ENCODE measurements at regions not wholly inside any gene's neighbourhood (a gene's known extent, or its start where the extent isn't known, plus 50 kb on each side); places are given as distances from the start of the nearest gene placed in this dataset.

DNA sequence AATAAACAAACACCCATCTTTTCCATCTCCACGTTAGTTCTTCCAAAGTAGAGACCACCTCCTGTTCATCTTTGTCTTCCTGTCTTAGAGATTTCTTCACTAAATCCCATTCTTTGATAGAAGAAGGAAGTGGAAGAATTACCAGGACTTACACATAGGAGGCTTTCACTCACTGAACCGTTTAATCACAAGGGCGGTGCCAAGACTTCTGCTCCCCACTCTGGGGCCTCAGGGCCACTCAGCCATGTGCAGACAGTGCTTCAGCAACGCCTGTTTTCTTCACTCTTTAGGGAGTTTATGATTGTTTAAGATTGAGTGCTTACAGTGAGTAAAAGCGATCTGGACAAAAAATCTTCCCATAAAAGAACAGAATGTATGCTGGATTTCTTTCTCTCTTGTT is 63.9 kb upstream of the SORCS3 start:
- DNase-seq: no peak

GRCh38 chr10:104577861-104578521 is 63.1 kb upstream of the SORCS3 start:
- no peak for DNase-seq

DNA sequence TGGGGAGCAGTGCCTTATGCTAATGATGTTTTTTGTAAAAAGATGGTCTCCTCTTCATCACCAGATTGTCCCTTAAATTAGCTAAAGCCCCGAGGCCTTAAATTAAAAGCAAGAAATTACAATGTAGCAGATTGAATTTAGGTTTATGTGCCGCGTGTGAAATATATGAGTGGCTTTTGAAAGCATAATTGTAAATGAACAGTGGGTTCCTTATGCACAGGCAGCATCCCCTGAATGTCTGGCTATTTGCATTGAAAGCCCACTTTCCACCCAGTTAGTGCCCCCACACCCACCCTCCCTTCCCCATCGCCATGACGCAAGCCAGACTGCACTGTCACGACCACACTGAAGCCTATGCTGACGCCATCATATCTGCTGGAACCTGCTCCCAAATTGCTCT is 62.4 kb upstream of the SORCS3 start:
- DNase-seq: no peak

- DNase-seq: no peak
Measured at GRCh38 chr10:104579136-104579535, 62.0 kb upstream of the SORCS3 start.

GRCh38 chr10:104580321-104580720 is 60.8 kb upstream of the SORCS3 start:
- no peak for DNase-seq

DNA sequence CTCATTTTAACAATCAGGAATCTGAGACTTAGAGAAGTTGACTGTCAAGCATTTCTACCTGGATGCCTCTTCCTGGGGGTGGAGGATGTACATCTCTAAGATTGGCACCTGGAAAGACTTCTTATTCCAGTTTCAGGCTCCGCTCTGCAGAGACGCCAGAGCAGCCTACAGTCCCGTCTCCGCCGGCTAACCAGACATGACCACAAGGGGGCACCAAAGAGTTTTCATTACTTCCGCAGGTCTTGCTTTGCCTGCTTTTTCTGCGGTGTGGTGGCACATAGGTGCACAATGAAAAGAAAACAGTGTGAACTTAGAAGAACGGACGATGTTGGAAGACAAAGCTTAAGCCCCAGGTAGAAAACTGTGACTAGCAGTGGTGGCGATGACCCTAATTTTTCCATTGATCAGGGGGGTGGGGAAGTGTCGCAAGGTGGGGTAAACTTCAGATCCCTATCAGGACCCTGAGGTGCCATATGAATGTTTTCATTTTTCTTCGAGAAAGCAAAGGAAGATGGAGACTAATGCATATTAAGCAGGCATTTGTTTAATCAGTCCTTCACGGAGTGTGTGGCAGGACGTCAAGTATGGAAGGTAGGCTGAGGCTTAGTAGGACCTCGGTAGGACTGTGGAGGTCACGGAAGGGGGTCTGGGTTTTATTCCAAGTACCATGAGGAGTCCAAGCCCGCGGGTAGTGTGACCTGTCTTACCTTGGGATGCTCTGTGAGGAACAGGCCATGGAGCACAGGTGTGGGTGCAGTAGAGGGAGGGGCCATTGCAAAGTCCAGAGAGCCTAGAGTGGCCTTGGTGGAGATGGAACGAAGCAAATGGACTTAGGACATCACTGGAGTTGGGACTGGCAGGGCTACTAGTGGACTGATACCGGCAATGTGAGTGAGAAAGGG is 60.1 kb upstream of the SORCS3 start:
- peak; percentile 41 for DNase-seq

- DNase-seq: no peak
Measured at GRCh38 chr10:104581884-104582601, 59.0 kb upstream of the SORCS3 start.

GRCh38 chr10:104582602-104582951 is 58.5 kb upstream of the SORCS3 start:
- DNase-seq: no peak

- no peak for DNase-seq
Measured at GRCh38 chr10:104582966-104583365, 58.1 kb upstream of the SORCS3 start.

GRCh38 chr10:104584541-104584940 is 56.5 kb upstream of the SORCS3 start:
- no peak for DNase-seq

GRCh38 chr10:104587751-104588150 is 53.3 kb upstream of the SORCS3 start:
- DNase-seq: no peak

DNA sequence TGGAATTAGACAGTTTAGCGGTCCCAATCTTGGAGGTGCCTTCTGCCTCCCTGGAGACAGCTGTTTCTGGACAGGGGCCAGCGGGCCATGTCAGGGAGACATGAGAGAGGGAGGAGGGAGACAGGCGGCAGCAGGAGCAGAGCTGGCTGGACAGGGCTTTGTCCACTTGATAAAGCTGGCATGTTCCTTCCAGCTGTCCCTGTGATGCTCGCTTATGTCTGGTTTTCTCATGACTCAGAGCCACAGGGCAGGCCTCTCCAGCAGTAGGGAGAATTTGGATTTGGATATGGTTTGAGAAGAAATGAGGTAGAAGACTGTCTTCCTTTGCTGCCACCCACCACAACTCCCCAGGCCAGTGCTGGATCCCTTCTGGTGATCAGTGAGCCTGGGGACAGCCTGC is 51.7 kb upstream of the SORCS3 start:
- DNase-seq: no peak

DNA sequence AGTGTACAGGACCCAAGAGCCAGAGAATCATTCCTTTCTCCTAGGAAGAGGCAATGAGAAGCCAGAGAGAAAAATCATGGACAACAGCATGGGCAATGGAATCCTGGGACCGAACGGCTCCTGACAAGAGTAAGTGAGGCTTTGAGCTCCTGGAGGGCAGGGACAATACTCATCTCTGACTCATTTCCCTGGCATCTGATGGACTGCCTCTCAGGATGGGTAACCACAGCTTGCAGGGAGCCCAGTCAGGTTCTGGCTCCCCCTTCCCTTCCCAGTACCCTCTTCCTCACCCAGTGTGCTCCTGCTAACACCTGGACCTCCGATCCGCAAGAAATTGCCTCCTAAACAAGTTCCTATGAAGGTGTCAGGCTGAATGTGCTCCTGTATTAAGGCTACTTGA is 51.2 kb upstream of the SORCS3 start:
- DNase-seq: no peak

Measured in NCI-H1105 (cell line).